BE2C (cell line): ENCODE measurements at regions not wholly inside any gene's neighbourhood (a gene's known extent, or its start where the extent isn't known, plus 50 kb on each side); places are given as distances from the start of the nearest gene placed in this dataset.

ENCODE experiments used
- DNase-seq: peaks from one replicate; pipeline ENCODE4 v3.0.0-alpha.2; 2020
- H3K27me3 ChIP-seq: fragments of 250-450 bp; sonication (Bioruptor Pico); 2 replicates; pipeline ENCODE4 v1.5.1; 2020; ENCODE audit warnings: mild to moderate bottlenecking
- H3K36me3 ChIP-seq: fragments of 250-450 bp; sonication (Bioruptor Pico); 2 replicates; pipeline ENCODE4 v1.5.1; 2020; ENCODE audit warnings: mild to moderate bottlenecking
- H3K4me1 ChIP-seq: fragments of 250-450 bp; sonication (Bioruptor Pico); 2 replicates; pipeline ENCODE4 v1.5.1; 2020
- H3K4me3 ChIP-seq: 2 replicates; pipeline ENCODE4 v1.5.1; 2011; ENCODE audit warnings: low read depth, low read length
- H3K9me3 ChIP-seq: fragments of 250-450 bp; sonication (Bioruptor Pico); 2 replicates; pipeline ENCODE4 v1.5.1; 2020
- CTCF ChIP-seq: IDR thresholded peaks from 2 replicates; pipeline ENCODE4 v1.5.1; 2012; ENCODE audit warnings: mild to moderate bottlenecking, low read depth, low read length

- H3K36me3 ChIP-seq = no peaks in the 10 kb centered on the region
- H3K9me3 ChIP-seq = no peaks in the 10 kb centered on the region
- H3K27me3 ChIP-seq = no peaks in the 10 kb centered on the region
- peak overlapping the region; percentile 25; the same call in 1 of the 2 replicates for H3K4me3 ChIP-seq
- TF ChIP-seq CTCF = no peak
- H3K4me1 ChIP-seq = peaks cover 11% of the 10 kb centered on the region
- no peak for DNase-seq
Measured at GRCh38 chr3:103711670-103712069, 1276.9 kb downstream of the ZPLD1 start.

GRCh38 chr3:103712320-103713008 lies 1277.6 kb downstream of the ZPLD1 start:
- peaks cover 7% of the 10 kb centered on the region for H3K4me1 ChIP-seq
- H3K9me3 ChIP-seq = peaks cover under 1% of the 10 kb centered on the region; the same call in 1 of the 2 replicates
- no peak for TF ChIP-seq CTCF
- no peaks in the 10 kb centered on the region for H3K36me3 ChIP-seq
- peak overlapping the region; percentile 25; the same call in 1 of the 2 replicates for H3K4me3 ChIP-seq
- DNase-seq = no peak
- no peaks in the 10 kb centered on the region for H3K27me3 ChIP-seq

GRCh38 chr3:103729547-103729946 lies 1294.7 kb downstream of the ZPLD1 start:
- H3K9me3 ChIP-seq = no peaks in the 10 kb centered on the region
- no peaks in the 10 kb centered on the region for H3K36me3 ChIP-seq
- DNase-seq = no peak
- H3K4me3 ChIP-seq = no peak overlapping the region
- no peaks in the 10 kb centered on the region for H3K27me3 ChIP-seq
- no peaks in the 10 kb centered on the region for H3K4me1 ChIP-seq
- no peak for TF ChIP-seq CTCF

GRCh38 chr3:103730744-103731143 lies 1295.9 kb downstream of the ZPLD1 start:
- no peak for TF ChIP-seq CTCF
- Histone ChIP-seq H3K4me3 (no peak overlapping the region), H3K27me3 (no peaks in the 10 kb centered on the region), H3K36me3 (no peaks in the 10 kb centered on the region), H3K9me3 (no peaks in the 10 kb centered on the region), H3K4me1 (no peaks in the 10 kb centered on the region)
- no peak for DNase-seq

GRCh38 chr3:103752986-103753385 lies 1318.2 kb downstream of the ZPLD1 start:
- Histone ChIP-seq H3K4me3 (no peak overlapping the region), H3K27me3 (no peaks in the 10 kb centered on the region), H3K9me3 (no peaks in the 10 kb centered on the region), H3K36me3 (no peaks in the 10 kb centered on the region), H3K4me1 (no peaks in the 10 kb centered on the region)
- no peak for TF ChIP-seq CTCF
- DNase-seq = no peak

- Histone ChIP-seq H3K9me3 (no peaks in the 10 kb centered on the region), H3K36me3 (no peaks in the 10 kb centered on the region), H3K4me1 (no peaks in the 10 kb centered on the region), H3K27me3 (no peaks in the 10 kb centered on the region), H3K4me3 (no peak overlapping the region)
- DNase-seq = no peak
- TF ChIP-seq CTCF = no peak
Measured at GRCh38 chr3:103767635-103768034, 1332.8 kb downstream of the ZPLD1 start.
